PC-9 (cell line): ENCODE measurements at regions not wholly inside any gene's neighbourhood (a gene's known extent, or its start where the extent isn't known, plus 50 kb on each side); places are given as distances from the start of the nearest gene placed in this dataset.

ENCODE experiments used
- CTCF ChIP-seq: fragments of 200-600 bp; sonication (generic); conservative IDR thresholded peaks from 2 replicates; pipeline ENCODE4 v1.6.1; 2017; ENCODE audit warnings: mixed run types, antibody characterized with exemption, mild to moderate bottlenecking, moderate library complexity
- EZH2 ChIP-seq: fragments of 200-600 bp; sonication (generic); IDR thresholded peaks from 2 replicates; pipeline ENCODE4 v1.8.0; 2017; ENCODE audit warnings: antibody characterized with exemption, low read depth

DNA sequence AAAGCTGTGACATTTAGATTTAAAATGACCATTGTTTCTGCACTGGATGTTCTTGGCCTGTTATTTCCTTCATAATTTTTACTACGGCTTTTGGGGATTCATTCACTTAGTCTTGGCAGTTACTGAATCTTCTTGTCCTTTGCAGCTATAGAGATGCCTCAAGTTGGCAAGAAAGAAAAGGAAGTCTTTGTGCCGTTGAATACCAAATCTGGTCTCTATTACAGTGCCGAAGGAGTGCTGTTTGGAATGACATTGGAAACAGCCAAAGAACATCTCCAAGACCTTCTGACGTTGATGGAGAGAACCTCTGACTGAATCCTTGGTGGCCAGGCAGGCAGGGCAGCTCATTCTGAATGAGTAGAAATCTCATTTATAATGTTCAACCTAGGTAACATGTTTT lies 54.3 kb upstream of the NRP1 start:
- TF ChIP-seq CTCF (no peak), EZH2 (no peak)
